ENCODE measurements at regions not wholly inside any gene's neighbourhood (a gene's known extent, or its start where the extent isn't known, plus 50 kb on each side); places are given as distances from the start of the nearest gene placed in this dataset.

GRCh38 chr3:147702509-147702908, 293.3 kb downstream of the ZIC1 start:
- TF ChIP-seq CTCF (IDR thresholded peaks at IDR 0.05) (no peak), POLR2AphosphoS5 (IDR thresholded peaks at IDR 0.05) (no peak)
